ENCODE measurements at regions not wholly inside any gene's neighbourhood (a gene's known extent, or its start where the extent isn't known, plus 50 kb on each side); places are given as distances from the start of the nearest gene placed in this dataset.

DNA sequence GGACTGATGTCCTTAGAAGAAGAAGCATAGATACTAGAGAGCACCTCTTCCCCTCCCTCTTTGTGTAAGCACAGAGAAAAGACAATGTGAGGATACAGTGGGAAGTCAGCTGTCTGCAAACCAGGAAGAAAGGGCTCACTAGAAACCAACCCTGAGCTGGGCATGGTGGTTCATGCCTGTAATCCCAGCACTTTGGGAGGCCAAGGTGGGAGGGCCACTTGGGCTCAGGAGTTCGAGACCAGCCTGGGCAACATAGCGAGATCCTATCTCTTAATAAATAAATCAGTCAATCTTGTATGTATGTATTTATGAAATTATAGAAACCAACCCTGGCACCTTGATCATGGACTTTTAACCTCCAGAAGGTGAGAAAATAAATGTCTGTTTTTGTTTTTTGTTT, 118.3 kb downstream of the NPIPB5 start:
- no peaks in the 10 kb centered on the region for H3K36me3 ChIP-seq (ENCODE audit: insufficient read depth, low read length)
- H4K20me1 ChIP-seq (ENCODE audit: insufficient read depth, low read length, poor library complexity, severe bottlenecking): no peaks in the 10 kb centered on the region
- H3K4me3 ChIP-seq (ENCODE audit: low read length, poor library complexity, severe bottlenecking): no peak overlapping the region
- H3F3A ChIP-seq (ENCODE audit: low read depth): no peaks in the 10 kb centered on the region
- no peak overlapping the region for H2AFZ ChIP-seq (ENCODE audit: low read length)
- no peaks in the 10 kb centered on the region for H3K9me2 ChIP-seq (replicated peaks; ENCODE audit: low read depth, low read length)
- H3K4me2 ChIP-seq (ENCODE audit: low read depth, low read length, poor library complexity, severe bottlenecking): no peak overlapping the region
- H3K27me3 ChIP-seq (ENCODE audit: insufficient read depth, low read length, poor library complexity, severe bottlenecking): no peaks in the 10 kb centered on the region
- TF ChIP-seq EZH2phosphoT487 (IDR thresholded peaks at IDR 0.05; ENCODE audit: borderline replicate concordance) (no peak), CTCF (conservative IDR thresholded peaks at IDR 0.05; ENCODE audit: low read length) (no peak)
- no peaks in the 10 kb centered on the region for H3K4me1 ChIP-seq (ENCODE audit: insufficient read depth, low read length, poor library complexity, severe bottlenecking)
- H3K9me3 ChIP-seq (ENCODE audit: insufficient read depth, low read depth, low read length): no peaks in the 10 kb centered on the region
- no peaks in the 10 kb centered on the region for H3K79me2 ChIP-seq (ENCODE audit: insufficient read depth, low read length)
- no peak overlapping the region for H3K9ac ChIP-seq (ENCODE audit: low read depth, low read length, poor library complexity, severe bottlenecking)

DNA sequence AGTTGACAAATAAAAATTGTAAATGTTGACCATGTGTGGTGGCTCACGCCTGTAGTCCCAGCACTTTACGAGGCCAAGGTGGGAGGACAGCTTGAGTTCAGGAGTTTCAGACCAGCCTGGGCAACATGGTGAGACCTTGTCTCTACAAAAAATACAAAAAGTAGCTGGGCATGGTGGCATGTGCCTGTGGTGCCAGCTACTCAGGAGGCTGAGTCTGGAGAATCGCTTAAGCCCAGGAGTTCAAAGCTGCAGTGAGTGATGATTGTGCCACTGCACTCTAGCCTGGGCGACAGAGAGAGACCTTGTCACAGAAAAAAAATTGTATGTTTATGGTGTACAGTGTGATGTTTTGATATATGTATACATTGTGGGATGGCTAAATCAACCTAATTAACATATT, 119.6 kb downstream of the NPIPB5 start:
- H2AFZ ChIP-seq (ENCODE audit: low read length): no peak overlapping the region
- H3K9ac ChIP-seq (ENCODE audit: low read depth, low read length, poor library complexity, severe bottlenecking): no peak overlapping the region
- H3K9me3 ChIP-seq (ENCODE audit: insufficient read depth, low read depth, low read length): no peaks in the 10 kb centered on the region
- H3K9me2 ChIP-seq (replicated peaks; ENCODE audit: low read depth, low read length): no peaks in the 10 kb centered on the region
- no peaks in the 10 kb centered on the region for H3K79me2 ChIP-seq (ENCODE audit: insufficient read depth, low read length)
- no peaks in the 10 kb centered on the region for H3F3A ChIP-seq (ENCODE audit: low read depth)
- H3K4me3 ChIP-seq (ENCODE audit: low read length, poor library complexity, severe bottlenecking): no peak overlapping the region
- H3K4me1 ChIP-seq (ENCODE audit: insufficient read depth, low read length, poor library complexity, severe bottlenecking): no peaks in the 10 kb centered on the region
- H3K27me3 ChIP-seq (ENCODE audit: insufficient read depth, low read length, poor library complexity, severe bottlenecking): no peaks in the 10 kb centered on the region
- no peaks in the 10 kb centered on the region for H4K20me1 ChIP-seq (ENCODE audit: insufficient read depth, low read length, poor library complexity, severe bottlenecking)
- no peaks in the 10 kb centered on the region for H3K36me3 ChIP-seq (ENCODE audit: insufficient read depth, low read length)
- TF ChIP-seq CTCF (conservative IDR thresholded peaks at IDR 0.05; ENCODE audit: low read length) (no peak), EZH2phosphoT487 (IDR thresholded peaks at IDR 0.05; ENCODE audit: borderline replicate concordance) (no peak)
- H3K4me2 ChIP-seq (ENCODE audit: low read depth, low read length, poor library complexity, severe bottlenecking): no peak overlapping the region

GRCh38 chr16:22631264-22631663, 120.6 kb downstream of the NPIPB5 start:
- no peaks in the 10 kb centered on the region for H3K27me3 ChIP-seq (ENCODE audit: insufficient read depth, low read length, poor library complexity, severe bottlenecking)

More at GRCh38 chr16:22631264-22631663, 120.6 kb downstream of the NPIPB5 start:
- H3F3A ChIP-seq (ENCODE audit: low read depth): no peaks in the 10 kb centered on the region
- H3K4me2 ChIP-seq (ENCODE audit: low read depth, low read length, poor library complexity, severe bottlenecking): no peak overlapping the region
- H4K20me1 ChIP-seq (ENCODE audit: insufficient read depth, low read length, poor library complexity, severe bottlenecking): no peaks in the 10 kb centered on the region
- no peaks in the 10 kb centered on the region for H3K79me2 ChIP-seq (ENCODE audit: insufficient read depth, low read length)
- H3K36me3 ChIP-seq (ENCODE audit: insufficient read depth, low read length): no peaks in the 10 kb centered on the region
- no peaks in the 10 kb centered on the region for H3K4me1 ChIP-seq (ENCODE audit: insufficient read depth, low read length, poor library complexity, severe bottlenecking)
- TF ChIP-seq EZH2phosphoT487 (IDR thresholded peaks at IDR 0.05; ENCODE audit: borderline replicate concordance) (no peak), CTCF (conservative IDR thresholded peaks at IDR 0.05; ENCODE audit: low read length) (no peak)
- H2AFZ ChIP-seq (ENCODE audit: low read length): no peak overlapping the region
- no peak overlapping the region for H3K9ac ChIP-seq (ENCODE audit: low read depth, low read length, poor library complexity, severe bottlenecking)
- H3K9me2 ChIP-seq (replicated peaks; ENCODE audit: low read depth, low read length): no peaks in the 10 kb centered on the region
- H3K4me3 ChIP-seq (ENCODE audit: low read length, poor library complexity, severe bottlenecking): no peak overlapping the region
- H3K9me3 ChIP-seq (ENCODE audit: insufficient read depth, low read depth, low read length): no peaks in the 10 kb centered on the region

Measured in Loucy (cell line).